ENCODE measurements at regions not wholly inside any gene's neighbourhood (a gene's known extent, or its start where the extent isn't known, plus 50 kb on each side); places are given as distances from the start of the nearest gene placed in this dataset.
A peak's percentile ranks its signal among the peaks of the same experiment; 100 is the strongest.

DNA sequence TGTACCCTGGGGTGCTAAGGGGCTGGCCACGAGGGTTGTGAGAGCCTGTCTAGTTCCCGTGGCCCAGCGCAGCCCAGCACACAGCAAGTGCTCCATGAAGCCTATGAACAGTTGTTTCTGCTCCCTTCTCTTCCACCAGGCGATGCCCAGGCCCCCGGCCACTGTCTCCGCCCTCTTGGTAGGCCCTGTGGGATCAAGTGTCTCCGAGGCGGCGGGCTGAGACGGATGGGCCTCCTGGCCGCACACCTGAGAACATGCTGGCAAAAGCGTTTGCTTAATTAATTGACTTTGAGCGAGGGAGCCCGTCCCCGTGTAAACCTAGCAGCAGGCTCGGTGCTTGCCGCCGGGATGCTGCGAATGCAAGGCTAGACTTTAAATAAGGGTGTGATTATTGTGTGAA is 129.7 kb upstream of the GSE1 start:
- Mint-ChIP-seq H3K27ac (no peak overlapping the region), H3K4me3 (no peak overlapping the region), H3K4me1 (ENCODE audit: low read depth) (no peaks in the 10 kb centered on the region)

DNA sequence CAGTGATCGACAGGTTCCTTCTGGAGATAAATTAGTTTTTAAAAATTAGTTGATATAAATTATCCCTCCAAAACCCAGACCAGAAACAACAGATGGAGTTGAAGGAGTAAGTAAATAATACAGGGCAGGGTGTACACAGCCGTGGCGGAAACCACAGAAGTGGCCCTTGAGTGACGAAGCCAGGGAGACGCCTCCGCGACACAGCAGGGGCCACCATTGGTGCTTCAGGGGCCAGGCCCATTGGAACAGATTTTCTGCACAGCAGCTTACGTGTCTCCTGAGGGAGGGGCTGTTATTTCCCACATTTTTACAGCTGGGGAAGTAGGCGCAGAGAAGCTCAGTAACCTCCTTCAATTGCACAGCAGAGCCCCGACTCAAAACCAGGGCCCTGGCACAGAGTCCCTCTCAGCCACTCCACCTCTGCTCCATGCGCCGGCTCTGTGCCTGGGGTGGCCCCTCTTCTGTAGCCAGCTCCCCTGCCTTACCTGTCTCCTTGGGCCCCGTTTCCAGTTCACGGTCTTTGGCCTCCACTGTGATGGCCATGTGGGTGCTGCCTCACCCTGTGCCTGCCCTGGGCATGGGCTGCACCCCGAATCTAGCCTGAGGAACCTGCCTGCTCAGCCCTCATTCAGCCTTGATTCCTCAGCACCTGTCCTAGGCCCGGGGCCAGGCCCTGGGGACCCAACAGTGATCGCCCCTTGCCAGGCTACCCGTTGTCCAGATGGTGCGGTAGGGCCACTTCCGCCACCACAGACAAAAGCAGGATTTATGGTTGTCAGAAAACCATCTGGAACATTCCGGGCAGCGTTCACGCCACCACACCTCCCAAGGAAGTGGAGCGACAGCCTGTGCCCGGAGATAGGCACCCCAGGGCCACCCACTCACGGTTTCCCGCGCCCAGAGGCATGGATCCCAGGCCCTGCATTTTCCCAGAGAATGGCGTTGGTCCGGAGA is 128.5 kb upstream of the GSE1 start:
- Mint-ChIP-seq H3K4me1 (ENCODE audit: low read depth) (no peaks in the 10 kb centered on the region), H3K27ac (no peak overlapping the region), H3K27me3 (ENCODE audit: insufficient read depth) (peaks cover 7% of the 10 kb centered on the region), H3K9me3 (no peaks in the 10 kb centered on the region), H3K4me3 (no peak overlapping the region), H3K36me3 (ENCODE audit: low read depth) (no peaks in the 10 kb centered on the region)
- DNase-seq = no peak
- TF ChIP-seq, protein P1, sequence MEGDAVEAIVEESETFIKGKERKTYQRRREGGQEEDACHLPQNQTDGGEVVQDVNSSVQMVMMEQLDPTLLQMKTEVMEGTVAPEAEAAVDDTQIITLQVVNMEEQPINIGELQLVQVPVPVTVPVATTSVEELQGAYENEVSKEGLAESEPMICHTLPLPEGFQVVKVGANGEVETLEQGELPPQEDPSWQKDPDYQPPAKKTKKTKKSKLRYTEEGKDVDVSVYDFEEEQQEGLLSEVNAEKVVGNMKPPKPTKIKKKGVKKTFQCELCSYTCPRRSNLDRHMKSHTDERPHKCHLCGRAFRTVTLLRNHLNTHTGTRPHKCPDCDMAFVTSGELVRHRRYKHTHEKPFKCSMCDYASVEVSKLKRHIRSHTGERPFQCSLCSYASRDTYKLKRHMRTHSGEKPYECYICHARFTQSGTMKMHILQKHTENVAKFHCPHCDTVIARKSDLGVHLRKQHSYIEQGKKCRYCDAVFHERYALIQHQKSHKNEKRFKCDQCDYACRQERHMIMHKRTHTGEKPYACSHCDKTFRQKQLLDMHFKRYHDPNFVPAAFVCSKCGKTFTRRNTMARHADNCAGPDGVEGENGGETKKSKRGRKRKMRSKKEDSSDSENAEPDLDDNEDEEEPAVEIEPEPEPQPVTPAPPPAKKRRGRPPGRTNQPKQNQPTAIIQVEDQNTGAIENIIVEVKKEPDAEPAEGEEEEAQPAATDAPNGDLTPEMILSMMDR (IDR thresholded peaks at IDR 0.05) = no peak

More for the DNA sequence above, 129.7 kb upstream of the GSE1 start:
- no peaks in the 10 kb centered on the region for H3K36me3 Mint-ChIP-seq (ENCODE audit: low read depth)
- H3K27me3 Mint-ChIP-seq (ENCODE audit: insufficient read depth) = peaks cover 5% of the 10 kb centered on the region
- H3K9me3 Mint-ChIP-seq = no peaks in the 10 kb centered on the region
- TF ChIP-seq, protein P1 (IDR thresholded peaks at IDR 0.05) = no peak
- no peak for DNase-seq

DNA sequence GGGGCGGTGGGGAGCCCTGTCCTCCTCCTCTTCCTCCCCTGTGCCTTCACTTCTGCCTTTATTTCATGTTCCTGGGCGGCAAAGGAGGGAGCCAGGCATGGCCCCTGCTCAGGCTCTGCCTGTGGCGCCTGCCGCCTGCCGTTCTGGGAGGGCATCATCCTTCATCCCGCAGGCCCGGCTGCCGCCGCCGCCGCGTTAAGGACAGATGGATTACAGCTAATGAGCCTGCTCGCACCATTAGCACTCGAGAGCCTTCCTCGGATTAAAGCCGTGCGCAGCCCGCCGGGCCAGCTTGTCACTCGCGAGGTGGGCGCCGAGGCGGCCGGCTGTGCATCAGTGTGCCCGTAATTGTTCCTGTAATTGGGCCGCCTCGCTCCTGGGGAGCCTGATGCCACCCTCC is 127.7 kb upstream of the GSE1 start:
- Mint-ChIP-seq H3K36me3 (ENCODE audit: low read depth) (no peaks in the 10 kb centered on the region), H3K27ac (no peak overlapping the region), H3K4me3 (no peak overlapping the region), H3K9me3 (no peaks in the 10 kb centered on the region), H3K27me3 (ENCODE audit: insufficient read depth) (peaks cover 11% of the 10 kb centered on the region), H3K4me1 (ENCODE audit: low read depth) (no peaks in the 10 kb centered on the region)
- DNase-seq = no peak
- TF ChIP-seq, protein P1 (IDR thresholded peaks at IDR 0.05) = no peak

DNA sequence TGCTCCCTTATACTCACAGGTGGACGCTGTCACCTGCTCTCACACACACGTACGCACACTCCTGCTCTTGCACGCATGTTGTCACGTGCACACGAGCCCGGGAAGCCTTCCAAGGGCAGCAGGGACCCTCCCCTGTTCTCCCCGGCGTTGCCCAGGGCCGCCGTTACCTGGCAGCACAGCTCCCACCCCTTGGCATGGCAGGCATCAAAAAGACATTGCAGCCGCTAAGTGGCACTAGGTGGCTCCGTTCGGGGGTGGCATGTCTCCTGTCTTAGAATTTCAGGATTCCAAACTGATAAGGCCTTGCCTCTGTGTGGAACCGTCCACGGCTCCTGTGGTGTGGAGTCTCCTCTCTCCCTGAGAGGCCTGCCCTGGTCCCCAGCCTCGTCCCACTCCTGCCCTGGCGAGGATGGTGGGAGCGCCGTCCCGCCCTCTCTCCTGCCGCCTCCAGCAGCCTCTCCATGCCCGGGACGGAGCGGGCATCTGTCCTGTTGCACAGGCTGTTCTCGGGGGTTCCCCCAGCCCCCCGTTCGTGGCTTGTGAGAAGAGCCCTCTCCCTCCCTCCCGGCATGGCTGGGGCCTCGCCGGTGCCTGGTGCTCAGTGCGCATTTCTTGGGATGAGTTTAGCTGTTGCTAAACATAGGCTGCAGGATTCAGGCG is 126.7 kb upstream of the GSE1 start:
- Mint-ChIP-seq H3K4me1 (ENCODE audit: low read depth) (peaks cover 4% of the 10 kb centered on the region; the same call in 1 of the 2 replicates), H3K27me3 (ENCODE audit: insufficient read depth) (peaks cover 9% of the 10 kb centered on the region), H3K9me3 (no peaks in the 10 kb centered on the region), H3K27ac (peak overlapping the region; percentile 19; the same call in 1 of the 2 replicates), H3K4me3 (no peak overlapping the region), H3K36me3 (ENCODE audit: low read depth) (no peaks in the 10 kb centered on the region)
- no peak for DNase-seq
- TF ChIP-seq, protein P1 (IDR thresholded peaks at IDR 0.05) = no peak

DNA sequence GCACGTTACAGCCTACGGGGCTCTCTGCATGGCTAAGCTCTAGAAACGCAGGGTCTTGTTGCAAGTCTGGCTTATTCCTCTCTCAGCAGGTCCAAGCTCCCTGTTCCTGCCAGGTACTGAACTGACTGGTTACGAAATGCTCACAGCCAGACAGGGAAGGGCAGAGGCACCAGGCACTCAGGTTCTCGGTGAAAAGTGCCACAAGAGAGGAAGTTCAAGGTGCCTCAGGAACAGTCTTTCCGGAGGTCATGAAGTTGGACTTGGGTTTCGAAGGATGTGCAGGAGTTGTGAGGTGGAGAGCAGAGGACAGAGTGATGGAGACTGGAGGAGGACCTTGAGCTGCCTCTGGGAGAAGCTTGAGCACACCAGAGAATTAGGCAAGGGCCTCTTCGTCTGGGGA is 124.7 kb upstream of the GSE1 start:
- Mint-ChIP-seq H3K27ac (no peak overlapping the region), H3K4me3 (no peak overlapping the region), H3K9me3 (no peaks in the 10 kb centered on the region), H3K36me3 (ENCODE audit: low read depth) (no peaks in the 10 kb centered on the region), H3K27me3 (ENCODE audit: insufficient read depth) (peaks cover 9% of the 10 kb centered on the region), H3K4me1 (ENCODE audit: low read depth) (peaks cover 19% of the 10 kb centered on the region)
- TF ChIP-seq, protein P1 (IDR thresholded peaks at IDR 0.05) = no peak
- no peak for DNase-seq
